SK-N-SH (cell line): ENCODE measurements at regions not wholly inside any gene's neighbourhood (a gene's known extent, or its start where the extent isn't known, plus 50 kb on each side); places are given as distances from the start of the nearest gene placed in this dataset.

Experiments used
- RAD21 ChIP-seq: IDR thresholded peaks from 2 replicates; pipeline ENCODE4 v1.6.1; 2012; ENCODE audit warnings: mild to moderate bottlenecking, low read length
- SMC3 ChIP-seq: IDR thresholded peaks from 2 replicates; pipeline ENCODE4 v1.6.1; 2012; ENCODE audit warnings: low read depth, low read length, improper control_type of control experiment
- TEAD4 ChIP-seq: IDR thresholded peaks from 2 replicates; pipeline ENCODE4 v1.4.0; 2012; ENCODE audit warnings: mild to moderate bottlenecking, borderline replicate concordance; ENCODE audit not compliant: insufficient read depth
- TF ChIP-seq, protein P1 (sequence below): fragments of 200-600 bp; sonication (generic); IDR thresholded peaks from 2 replicates; pipeline ENCODE4 v1.6.1; 2017; ENCODE audit warnings: antibody characterized with exemption, mild to moderate bottlenecking, moderate library complexity

- TF ChIP-seq TEAD4 (no peak), SMC3 (no peak), RAD21 (no peak)
- TF ChIP-seq, protein P1, sequence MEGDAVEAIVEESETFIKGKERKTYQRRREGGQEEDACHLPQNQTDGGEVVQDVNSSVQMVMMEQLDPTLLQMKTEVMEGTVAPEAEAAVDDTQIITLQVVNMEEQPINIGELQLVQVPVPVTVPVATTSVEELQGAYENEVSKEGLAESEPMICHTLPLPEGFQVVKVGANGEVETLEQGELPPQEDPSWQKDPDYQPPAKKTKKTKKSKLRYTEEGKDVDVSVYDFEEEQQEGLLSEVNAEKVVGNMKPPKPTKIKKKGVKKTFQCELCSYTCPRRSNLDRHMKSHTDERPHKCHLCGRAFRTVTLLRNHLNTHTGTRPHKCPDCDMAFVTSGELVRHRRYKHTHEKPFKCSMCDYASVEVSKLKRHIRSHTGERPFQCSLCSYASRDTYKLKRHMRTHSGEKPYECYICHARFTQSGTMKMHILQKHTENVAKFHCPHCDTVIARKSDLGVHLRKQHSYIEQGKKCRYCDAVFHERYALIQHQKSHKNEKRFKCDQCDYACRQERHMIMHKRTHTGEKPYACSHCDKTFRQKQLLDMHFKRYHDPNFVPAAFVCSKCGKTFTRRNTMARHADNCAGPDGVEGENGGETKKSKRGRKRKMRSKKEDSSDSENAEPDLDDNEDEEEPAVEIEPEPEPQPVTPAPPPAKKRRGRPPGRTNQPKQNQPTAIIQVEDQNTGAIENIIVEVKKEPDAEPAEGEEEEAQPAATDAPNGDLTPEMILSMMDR, result no peak
These were observed 238.2 kb upstream of the ZNF217 start for GRCh38 chr20:53831812-53832211.
